Activated CD8-positive, alpha-beta memory T cell treated with anti-CD3 and anti-CD28 coated beads, Interleukin-2, amount 50 U/mL, for 4 hours (primary cell): ENCODE measurements at regions not wholly inside any gene's neighbourhood (a gene's known extent, or its start where the extent isn't known, plus 50 kb on each side); places are given as distances from the start of the nearest gene placed in this dataset.

Source experiments
- DNase-seq: peaks from one replicate; pipeline ENCODE4 v3.0.0-alpha.2; 2020

- DNase-seq: no peak
These were observed 123.0 kb downstream of the RPS29 start for GRCh38 chr14:49463146-49463545.

- DNase-seq: peak; percentile 53
These were observed 124.4 kb downstream of the RPS29 start for GRCh38 chr14:49461529-49462401.

- no peak for DNase-seq
These were observed 125.5 kb downstream of the RPS29 start for GRCh38 chr14:49460662-49461061.

DNA sequence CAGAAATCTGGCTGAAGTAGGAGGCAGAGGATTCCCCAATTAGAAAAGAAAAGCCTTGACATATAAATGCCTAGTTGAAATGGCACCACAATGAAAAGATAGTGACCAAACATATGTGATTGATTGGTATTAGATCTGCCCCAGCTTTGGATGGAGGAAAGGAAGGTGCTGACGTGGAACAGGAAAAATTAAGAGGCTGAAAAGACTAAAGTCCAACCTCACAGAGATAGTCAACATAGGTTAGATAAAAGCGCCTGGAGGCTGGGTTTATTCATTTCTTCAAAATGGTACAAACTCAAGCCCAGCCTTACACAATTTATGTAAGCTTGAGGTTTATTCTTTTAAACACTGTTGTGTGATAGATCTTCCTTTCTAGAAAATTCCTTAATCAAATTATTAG, 129.6 kb downstream of the RPS29 start:
- no peak for DNase-seq

GRCh38 chr14:49451938-49452337, 134.2 kb downstream of the RPS29 start:
- DNase-seq: no peak

GRCh38 chr14:49449749-49450148, 136.4 kb downstream of the RPS29 start:
- DNase-seq: no peak

- DNase-seq: no peak
These were observed 138.6 kb downstream of the RPS29 start for GRCh38 chr14:49447540-49448107.

- no peak for DNase-seq
These were observed 139.4 kb downstream of the RPS29 start for GRCh38 chr14:49446801-49447200.

GRCh38 chr14:49438256-49438770, 147.9 kb downstream of the RPS29 start:
- DNase-seq: no peak

GRCh38 chr14:49428076-49428475, 158.1 kb downstream of the RPS29 start:
- DNase-seq: no peak

DNA sequence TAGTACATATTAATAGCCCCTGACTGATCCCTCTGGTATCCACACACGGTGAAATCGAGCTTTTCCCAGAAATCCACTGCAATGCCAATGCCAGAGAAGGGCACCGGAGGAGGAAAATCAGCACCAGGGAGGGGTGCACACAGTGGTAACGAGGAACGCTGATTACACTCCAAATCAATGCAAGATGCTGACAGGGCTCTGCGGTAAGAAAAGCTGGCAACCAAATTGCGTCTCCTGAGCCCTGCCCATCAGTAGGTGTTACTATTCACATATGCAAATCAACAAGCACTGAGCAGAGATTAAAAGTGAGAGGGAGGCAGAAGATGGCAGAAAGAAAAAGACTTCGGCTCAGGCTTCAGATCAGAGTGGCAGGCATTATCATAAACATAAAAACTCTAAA, 159.1 kb downstream of the RPS29 start:
- DNase-seq: no peak

DNA sequence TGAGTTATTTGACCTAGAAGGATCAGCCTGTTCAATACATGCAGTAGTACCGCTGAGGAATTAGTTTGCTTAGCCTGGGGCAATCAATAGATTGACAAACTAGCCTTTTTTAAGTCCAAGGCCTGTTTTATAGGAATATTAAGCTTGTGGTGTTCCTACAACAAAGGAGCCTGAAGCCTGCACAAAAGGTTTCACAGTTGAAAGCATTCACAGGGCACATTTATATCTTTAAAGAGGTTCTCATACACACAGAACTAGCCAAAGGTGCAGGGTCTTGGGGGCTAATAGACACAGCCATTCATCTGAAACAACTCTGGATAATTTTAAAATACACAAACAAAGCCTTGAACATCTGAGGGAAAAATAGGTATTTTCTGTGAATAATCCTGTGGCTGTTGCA, 160.3 kb downstream of the RPS29 start:
- no peak for DNase-seq

GRCh38 chr14:49424436-49425331, 161.5 kb downstream of the RPS29 start:
- no peak for DNase-seq

DNA sequence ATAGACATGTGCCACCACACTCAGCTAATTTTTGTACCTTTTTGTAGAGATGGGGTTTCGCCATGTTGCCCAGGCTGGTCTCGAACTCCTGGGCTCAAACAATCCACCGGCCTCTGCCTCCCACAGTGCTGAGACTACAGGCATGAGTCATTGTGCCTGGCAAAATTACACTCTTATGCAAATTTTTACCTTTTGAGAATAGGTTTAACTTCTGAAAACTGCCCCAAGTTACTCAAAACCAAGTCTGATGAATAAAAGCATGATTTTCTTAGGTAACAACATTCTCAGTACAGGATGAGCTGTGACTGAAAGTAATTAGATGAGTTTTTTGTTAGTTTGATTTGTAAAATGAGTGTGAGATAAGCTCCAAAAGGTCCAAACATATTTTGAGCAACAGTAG, 166.0 kb downstream of the RPS29 start:
- DNase-seq: no peak

GRCh38 chr14:49418789-49419188, 167.4 kb downstream of the RPS29 start:
- DNase-seq: no peak

- no peak for DNase-seq
These were observed 168.4 kb downstream of the RPS29 start for GRCh38 chr14:49417790-49418189.

DNA sequence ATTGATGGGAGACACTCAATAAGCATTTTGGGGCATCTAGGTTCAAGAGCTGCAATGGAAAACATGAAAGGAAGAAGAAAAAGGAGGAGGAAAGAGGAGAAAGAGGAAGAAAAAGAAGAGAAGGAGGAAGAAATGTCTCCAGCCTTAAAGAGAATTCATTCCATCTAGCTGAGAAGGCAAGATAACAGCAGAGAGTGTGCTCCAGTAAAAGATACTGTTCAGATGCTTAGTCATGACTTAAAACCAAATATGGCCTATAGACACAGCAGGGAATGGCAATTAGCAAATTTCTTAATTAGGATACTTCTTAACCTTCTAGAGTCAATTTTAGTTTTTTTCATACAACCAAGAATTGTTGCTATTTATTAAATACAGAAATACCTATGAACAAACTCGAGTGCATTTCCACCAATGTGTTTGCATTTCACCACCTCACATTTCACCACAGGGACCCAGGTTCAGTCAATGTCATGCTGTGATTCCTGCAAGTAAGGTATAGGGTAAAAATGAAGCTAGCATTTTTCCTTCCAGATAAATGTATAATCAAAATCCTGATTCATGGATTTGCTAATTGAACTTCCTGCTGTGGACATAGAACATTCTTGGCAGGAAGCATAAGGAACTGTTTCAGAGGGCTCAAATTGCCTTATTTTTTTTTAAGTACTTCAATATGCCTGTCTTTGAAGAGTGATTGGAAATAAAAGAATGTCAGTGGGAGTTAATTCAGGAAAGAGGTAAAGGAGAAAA, 177.8 kb downstream of the RPS29 start:
- no peak for DNase-seq

GRCh38 chr14:49405291-49405690, 180.9 kb downstream of the RPS29 start:
- no peak for DNase-seq

GRCh38 chr14:49401373-49401772, 184.8 kb downstream of the RPS29 start:
- no peak for DNase-seq

DNA sequence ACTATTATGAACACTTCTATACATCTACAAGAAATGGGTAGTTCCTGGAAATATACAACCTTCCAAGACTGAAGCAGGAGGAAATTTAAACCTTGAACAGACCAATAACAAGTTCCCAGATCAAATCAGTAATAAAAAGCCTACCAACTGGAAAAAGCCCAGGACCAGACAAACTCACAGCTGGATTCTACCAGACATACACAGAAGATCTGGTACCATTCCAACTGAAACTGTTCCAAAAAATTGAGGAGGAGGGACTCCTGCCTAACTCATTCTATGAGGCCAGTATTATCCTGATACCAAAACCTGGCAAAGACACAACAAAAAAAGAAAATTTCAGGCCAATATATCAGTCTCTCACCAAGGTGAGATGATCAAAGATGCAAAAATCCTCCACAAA, 189.4 kb downstream of the RPS29 start:
- DNase-seq: no peak

GRCh38 chr14:49381778-49382177, 204.4 kb downstream of the RPS29 start:
- no peak for DNase-seq

GRCh38 chr14:49367696-49368095, 218.5 kb downstream of the RPS29 start:
- no peak for DNase-seq

GRCh38 chr14:49366416-49366815, 219.8 kb downstream of the RPS29 start:
- no peak for DNase-seq
